ENCODE measurements at regions not wholly inside any gene's neighbourhood (a gene's known extent, or its start where the extent isn't known, plus 50 kb on each side); places are given as distances from the start of the nearest gene placed in this dataset.
A peak's percentile ranks its signal among the peaks of the same experiment; 100 is the strongest.

DNA sequence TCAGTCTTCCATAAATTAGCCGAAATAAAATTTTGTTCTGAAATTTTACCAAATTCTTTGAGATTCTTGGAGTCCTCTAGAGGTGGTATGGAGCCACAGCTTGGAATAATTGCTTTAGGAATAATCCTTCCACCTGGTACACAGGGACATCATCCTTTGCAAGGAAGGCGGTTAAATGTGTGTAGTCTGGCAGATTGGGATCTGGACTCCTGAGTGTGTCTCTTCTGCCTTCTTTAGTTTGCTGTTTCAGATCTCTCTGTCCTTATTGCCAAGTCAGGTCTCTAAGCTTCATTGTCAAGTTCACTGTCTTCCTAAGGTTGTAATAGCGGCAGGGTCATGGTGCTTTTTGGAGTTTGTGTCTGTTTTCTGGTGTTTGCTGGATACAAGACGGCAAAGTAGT lies 393.9 kb upstream of the RGS6 start:
- no peak overlapping the region for H3K4me3 ChIP-seq
- no peaks in the 10 kb centered on the region for H4K20me1 ChIP-seq (replicated peaks; ENCODE audit: control insufficient read depth, insufficient read depth, low read length)
- 13% methylated on average over 3 of the region's 4 CpGs for WGBS (ENCODE audit: insufficient coverage, low coverage, missing lambda C conversion rate)
- H3K4me1 ChIP-seq (replicated peaks in 1 of 2; ENCODE audit: control insufficient read depth in 2 of 2, insufficient read depth in 2 of 2, low read length in 2 of 2): peaks cover 3 to 19% of the 10 kb centered on the region in 2 experiments; a peak in 4 of 5 replicates
- TF ChIP-seq ZNF316 (IDR thresholded peaks at IDR 0.05): peak; percentile 49
- TF ChIP-seq THRAP3 (IDR thresholded peaks at IDR 0.05; ENCODE audit: borderline replicate concordance): no peak
- TF ChIP-seq C11orf30 (IDR thresholded peaks at IDR 0.05; ENCODE audit: low read depth): 0 out of 2 replicates have a peak, but pooled peaks have one; percentile 10
- no peak overlapping the region for H3K27ac ChIP-seq (ENCODE audit: extremely low read depth, low read depth, low read length)
- ChIA-PET POLR2A (interaction anchor here (0.7 to 2.6 kb wide), 3 partner anchors 8 to 22 kb away, joined by 3 to 7 read pairs (median 5); no protein-coding TSS in a partner anchor), CTCF (ENCODE audit: low intra/inter-chr PET ratio) (no interaction called here)
- no peaks in the 10 kb centered on the region for H3K27me3 ChIP-seq (ENCODE audit: control insufficient read depth in 2 of 2, insufficient read depth in 2 of 2, low read length in 2 of 2)
- peak overlapping the region; percentile 3; the same call in 1 of the 2 replicates for H3K4me2 ChIP-seq (ENCODE audit: insufficient read depth, low read length)
- in situ Hi-C loops (cut with MboI): no loop called here
- H2AFZ ChIP-seq (ENCODE audit: low read depth, low read length): 0 out of 2 replicates have a peak overlapping the region, but pooled peaks have one; percentile 33
- H3K9me3 ChIP-seq (replicated peaks; ENCODE audit: control insufficient read depth, insufficient read depth, low read depth, low read length): no peaks in the 10 kb centered on the region
- H3K36me3 ChIP-seq (ENCODE audit: control insufficient read depth, insufficient read depth, low read length): no peaks in the 10 kb centered on the region
- H3K9me1 ChIP-seq (ENCODE audit: control insufficient read depth, insufficient read depth, low read length): no peaks in the 10 kb centered on the region
- BruUV-seq (replicated peaks): no TSS peak
- FAIRE-seq (peak; percentile 85), ATAC-seq (peak; percentile 58), DNase-seq (ENCODE audit: extremely low read depth in 1 of 4, low spot score in 3 of 4) (peak in 2 of 4 experiments; percentile 6 to 16)
- no peaks in the 10 kb centered on the region for H3K79me2 ChIP-seq (ENCODE audit: control insufficient read depth, insufficient read depth, low read length)
- intact Hi-C loops (cut with micrococcal nuclease): no loop called here
- H3K9ac ChIP-seq (ENCODE audit: insufficient read depth in 1 of 2, low read depth in 2 of 2, low read length in 2 of 2): no peak overlapping the region

DNA sequence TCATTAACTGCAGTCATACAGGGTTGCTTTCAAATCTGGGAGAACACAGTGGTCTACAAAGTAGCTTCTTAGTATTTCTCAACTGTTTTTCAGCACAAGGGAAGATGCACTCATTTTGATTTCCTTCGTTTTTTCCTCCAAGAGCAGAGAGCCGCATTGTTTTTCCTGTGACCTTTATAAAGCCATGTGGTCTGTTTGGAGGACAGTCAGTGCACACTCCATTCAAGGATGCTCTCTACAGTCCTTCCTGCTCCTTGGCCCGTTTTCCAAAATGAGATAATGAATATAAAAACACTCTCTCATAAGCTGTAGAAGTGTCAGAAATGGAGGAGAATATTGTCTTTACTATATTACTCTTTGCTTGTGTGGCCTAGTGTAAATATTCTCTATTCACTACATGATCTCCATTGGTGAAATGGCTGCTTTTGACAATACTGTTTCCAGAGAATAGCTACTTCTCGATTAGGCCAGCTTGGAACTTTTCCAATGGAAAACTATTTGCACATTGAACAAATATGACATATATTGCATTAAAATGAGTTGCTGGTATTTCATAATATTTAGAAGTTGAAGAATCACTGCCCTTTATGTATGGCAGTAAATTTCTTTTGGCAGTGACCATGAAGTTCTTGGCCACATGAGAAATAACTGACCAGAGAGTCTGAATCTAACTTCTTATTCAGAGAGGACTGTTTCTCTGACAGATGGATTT lies 393.1 kb upstream of the RGS6 start:
- H4K20me1 ChIP-seq (replicated peaks; ENCODE audit: control insufficient read depth, insufficient read depth, low read length): no peaks in the 10 kb centered on the region
- no peak overlapping the region for H3K4me2 ChIP-seq (ENCODE audit: insufficient read depth, low read length)
- no peak overlapping the region for H3K27ac ChIP-seq (ENCODE audit: extremely low read depth, low read depth, low read length)
- H2AFZ ChIP-seq (ENCODE audit: low read depth, low read length): 0 out of 2 replicates have a peak overlapping the region, but pooled peaks have one; percentile 4
- in situ Hi-C loops (cut with MboI) (no loop called here), intact Hi-C loops (cut with micrococcal nuclease) (no loop called here)
- H3K9ac ChIP-seq (ENCODE audit: insufficient read depth in 1 of 2, low read depth in 2 of 2, low read length in 2 of 2): no peak overlapping the region
- ChIA-PET CTCF (ENCODE audit: low intra/inter-chr PET ratio) (no interaction called here), POLR2A (interaction anchor here (2.6 kb wide), 1 partner anchor 12 kb away, joined by 7 read pairs; no protein-coding TSS in a partner anchor)
- no peak for DNase-seq (ENCODE audit: extremely low read depth in 1 of 4, low spot score in 3 of 4)
- no TSS peak for BruUV-seq (replicated peaks)
- H3K4me3 ChIP-seq: no peak overlapping the region
- 37% methylated on average over 4 of the region's 4 CpGs for WGBS (ENCODE audit: insufficient coverage, low coverage, missing lambda C conversion rate)
- no peak for TF ChIP-seq SRSF7 (optimal IDR thresholded peaks at IDR 0.05; ENCODE audit: low read depth, low read length)
- TF ChIP-seq PRPF4 (IDR thresholded peaks at IDR 0.05; ENCODE audit: insufficient read depth, low read depth, low read length, poor library complexity, severe bottlenecking): no peak
- TF ChIP-seq KAT7 (CRISPR knock-in tag; IDR thresholded peaks at IDR 0.05; ENCODE audit: borderline replicate concordance): no peak
- TF ChIP-seq, protein P1, sequence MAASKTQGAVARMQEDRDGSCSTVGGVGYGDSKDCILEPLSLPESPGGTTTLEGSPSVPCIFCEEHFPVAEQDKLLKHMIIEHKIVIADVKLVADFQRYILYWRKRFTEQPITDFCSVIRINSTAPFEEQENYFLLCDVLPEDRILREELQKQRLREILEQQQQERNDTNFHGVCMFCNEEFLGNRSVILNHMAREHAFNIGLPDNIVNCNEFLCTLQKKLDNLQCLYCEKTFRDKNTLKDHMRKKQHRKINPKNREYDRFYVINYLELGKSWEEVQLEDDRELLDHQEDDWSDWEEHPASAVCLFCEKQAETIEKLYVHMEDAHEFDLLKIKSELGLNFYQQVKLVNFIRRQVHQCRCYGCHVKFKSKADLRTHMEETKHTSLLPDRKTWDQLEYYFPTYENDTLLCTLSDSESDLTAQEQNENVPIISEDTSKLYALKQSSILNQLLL (CRISPR knock-in tag; IDR thresholded peaks at IDR 0.05; ENCODE audit: borderline replicate concordance): no peak
- TF ChIP-seq OTX1 (CRISPR knock-in tag; IDR thresholded peaks at IDR 0.05): no peak
- no peak for TF ChIP-seq GABPB1 (CRISPR knock-in tag; IDR thresholded peaks at IDR 0.05)
- no peaks in the 10 kb centered on the region for H3K79me2 ChIP-seq (ENCODE audit: control insufficient read depth, insufficient read depth, low read length)
- no peaks in the 10 kb centered on the region for H3K27me3 ChIP-seq (ENCODE audit: control insufficient read depth in 2 of 2, insufficient read depth in 2 of 2, low read length in 2 of 2)
- H3K36me3 ChIP-seq (ENCODE audit: control insufficient read depth, insufficient read depth, low read length): no peaks in the 10 kb centered on the region
- ATAC-seq: no peak
- FAIRE-seq: no peak
- no peaks in the 10 kb centered on the region for H3K9me3 ChIP-seq (replicated peaks; ENCODE audit: control insufficient read depth, insufficient read depth, low read depth, low read length)
- peaks cover 3 to 19% of the 10 kb centered on the region in 2 experiments; a peak in 4 of 5 replicates for H3K4me1 ChIP-seq (replicated peaks in 1 of 2; ENCODE audit: control insufficient read depth in 2 of 2, insufficient read depth in 2 of 2, low read length in 2 of 2)
- H3K9me1 ChIP-seq (ENCODE audit: control insufficient read depth, insufficient read depth, low read length): no peaks in the 10 kb centered on the region

Measured in K562 (cell line).